ENCODE measurements at regions not wholly inside any gene's neighbourhood (a gene's known extent, or its start where the extent isn't known, plus 50 kb on each side); places are given as distances from the start of the nearest gene placed in this dataset.

GRCh38 chr7:34406848-34407530 lies 251.0 kb upstream of the NPSR1 start:
- Histone ChIP-seq H2AK5ac (ENCODE audit: insufficient read length, low read length) (no peak overlapping the region), H4K91ac (ENCODE audit: insufficient read length, low read depth, low read length) (no peak overlapping the region)
- no CpG with 5 or more reads among the region's 5 CpGs for WGBS (ENCODE audit: extremely low coverage, insufficient read length, low lambda C conversion rate)

More at GRCh38 chr7:34406848-34407530, 251.0 kb upstream of the NPSR1 start:
- peaks cover 5 to 9% of the 10 kb centered on the region in 2 experiments; a peak in 2 of 4 replicates for H3K4me1 Mint-ChIP-seq
- H2BK120ac ChIP-seq (ENCODE audit: low read depth, low read length, poor library complexity, severe bottlenecking): no peak overlapping the region
- H3K9me3 Mint-ChIP-seq: no peaks in the 10 kb centered on the region
- H3K79me2 ChIP-seq (ENCODE audit: insufficient read depth, low read length): no peaks in the 10 kb centered on the region
- H3K27ac Mint-ChIP-seq: peak overlapping the region in 1 of 3 experiments; percentile 27; a peak in 1 of 7 replicates
- no peaks in the 10 kb centered on the region for H3K79me1 ChIP-seq (ENCODE audit: insufficient read depth, low read depth, low read length, poor library complexity, severe bottlenecking)
- no peak overlapping the region for H2BK5ac ChIP-seq (ENCODE audit: insufficient read length, low read length)
- H2BK20ac ChIP-seq (ENCODE audit: low read depth, low read length, poor library complexity, severe bottlenecking): no peak overlapping the region
- H3K23me2 ChIP-seq (ENCODE audit: insufficient read length, low read depth, low read length, poor library complexity, severe bottlenecking): no peaks in the 10 kb centered on the region
- no peak overlapping the region for H2BK15ac ChIP-seq (ENCODE audit: low read depth, low read length)
- no peak overlapping the region for H3K4me2 ChIP-seq (ENCODE audit: insufficient read depth, insufficient read length, low read length)
- H3K9me3 ChIP-seq (ENCODE audit: control insufficient read depth, low read depth, low read length): no peaks in the 10 kb centered on the region
- no peak overlapping the region for H3K4ac ChIP-seq (ENCODE audit: low read depth, low read length)
- H4K8ac ChIP-seq (replicated peaks; ENCODE audit: insufficient read length, low read depth, low read length): no peak overlapping the region
- no peak overlapping the region for H2AFZ ChIP-seq (ENCODE audit: low read length)
- H4K20me1 ChIP-seq (ENCODE audit: control insufficient read depth, insufficient read depth, insufficient read length): no peaks in the 10 kb centered on the region
- no peak for DNase-seq
- no peak overlapping the region for H3K27ac ChIP-seq (ENCODE audit: insufficient read length, low read depth, low read length)
- no peak overlapping the region for H3K4me3 Mint-ChIP-seq
- no peak overlapping the region for H3K56ac ChIP-seq (ENCODE audit: insufficient read length, low read depth, low read length)
- H3K27me3 Mint-ChIP-seq (ENCODE audit: low read depth): no peaks in the 10 kb centered on the region; the same call in 1 of the 2 replicates
- H3K14ac ChIP-seq (ENCODE audit: insufficient read depth, low read length): no peak overlapping the region
- no peaks in the 10 kb centered on the region for H3K4me1 ChIP-seq (ENCODE audit: insufficient read depth, low read length)
- no peak overlapping the region for H3K23ac ChIP-seq (ENCODE audit: insufficient read length, low read depth, low read length)
- H3K27me3 ChIP-seq (ENCODE audit: insufficient read depth, low read length): no peaks in the 10 kb centered on the region
- H2BK12ac ChIP-seq (ENCODE audit: insufficient read length, low read depth, low read length): no peak overlapping the region
- no peak overlapping the region for H3K18ac ChIP-seq (ENCODE audit: insufficient read length, low read depth, low read length)
- no peak for TF ChIP-seq CTCF (conservative IDR thresholded peaks at IDR 0.05)
- no peak overlapping the region for H3K9ac ChIP-seq (ENCODE audit: extremely low read depth, insufficient read length, low read length)
- H3K36me3 Mint-ChIP-seq (ENCODE audit: insufficient read depth in 1 of 3, low read depth in 3 of 3): no peaks in the 10 kb centered on the region
- no peak overlapping the region for H4K5ac ChIP-seq (ENCODE audit: insufficient read length, low read depth, low read length)
- H3T11ph ChIP-seq (ENCODE audit: low read length): no peak overlapping the region

Measured in H9 (cell line).